Mucosa of gallbladder (tissue), 1 donor: ENCODE measurements at regions not wholly inside any gene's neighbourhood (a gene's known extent, or its start where the extent isn't known, plus 50 kb on each side); places are given as distances from the start of the nearest gene placed in this dataset.

Experiments
- DNase-seq: peaks from one replicate; pipeline ENCODE4 v3.0.0-alpha.2; 2020; ENCODE audit warnings: low spot score
- donor health status: DM: no; HTN: no; CAD: no.

DNA sequence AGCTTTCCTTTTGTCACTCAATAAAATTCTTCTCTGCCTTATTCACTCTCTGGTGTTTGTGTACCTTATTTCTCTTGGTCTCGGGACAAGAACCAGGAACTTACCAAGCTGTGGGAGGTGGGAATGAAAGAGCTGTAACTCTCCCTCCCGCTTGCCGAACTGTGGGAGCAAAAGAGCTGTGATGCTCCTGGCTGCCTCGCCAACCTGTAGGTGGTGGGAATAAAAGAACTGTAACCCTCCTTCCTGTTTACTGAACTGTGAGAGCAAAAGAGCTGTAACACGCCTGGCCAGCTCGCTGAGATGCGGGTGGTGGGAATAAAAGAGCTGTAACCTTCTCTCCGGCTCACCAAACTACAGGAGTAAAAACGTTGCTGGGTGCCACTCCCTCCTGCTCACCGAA, 314.1 kb upstream of the LRIG3 start:
- DNase-seq: no peak

GRCh38 chr12:59230334-59230733, 310.0 kb upstream of the LRIG3 start:
- DNase-seq: no peak

GRCh38 chr12:59219148-59219547, 298.8 kb upstream of the LRIG3 start:
- DNase-seq: no peak

GRCh38 chr12:59196989-59197388, 276.7 kb upstream of the LRIG3 start:
- DNase-seq: no peak

DNA sequence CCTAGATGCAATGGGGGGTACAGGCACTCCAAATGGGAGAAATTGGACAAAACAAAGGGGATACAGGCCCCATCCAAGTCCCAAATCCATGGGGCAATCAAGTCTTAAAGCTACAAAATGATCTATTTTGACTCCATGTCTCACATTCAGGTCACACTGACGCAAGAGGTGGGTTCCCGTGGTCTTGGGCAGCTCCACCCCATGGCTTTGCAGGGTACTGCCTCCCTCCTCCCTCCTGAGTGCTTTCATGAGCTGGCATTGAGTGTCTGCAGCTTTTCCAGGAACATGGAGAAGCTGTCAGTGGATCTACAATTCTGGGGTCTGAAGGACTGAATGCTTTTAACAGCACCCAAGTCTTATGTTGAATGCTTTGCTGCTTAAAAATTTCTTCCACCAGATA, 274.5 kb upstream of the LRIG3 start:
- no peak for DNase-seq

- no peak for DNase-seq
Measured at GRCh38 chr12:59193476-59194050, 273.3 kb upstream of the LRIG3 start.

DNA sequence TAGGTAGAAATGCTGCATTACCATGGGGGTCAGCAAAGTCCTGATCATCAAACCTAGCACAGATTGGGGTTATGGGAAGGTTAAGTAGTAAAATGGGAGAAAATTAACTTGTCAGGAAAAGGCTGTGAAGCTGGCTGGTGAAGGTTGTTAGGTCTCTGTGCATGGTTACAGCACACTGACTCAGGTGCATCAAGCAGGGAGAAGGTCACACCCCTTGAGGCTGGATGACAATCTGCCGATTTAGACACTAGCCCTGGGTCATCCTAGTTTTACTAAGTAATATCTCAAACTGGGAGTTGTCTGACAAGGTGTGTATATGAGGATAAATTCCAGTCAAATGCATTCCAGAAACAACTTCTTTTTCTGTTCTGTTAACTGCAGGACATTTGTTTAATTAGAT, 271.1 kb upstream of the LRIG3 start:
- DNase-seq: no peak

GRCh38 chr12:59186451-59186850, 266.1 kb upstream of the LRIG3 start:
- DNase-seq: no peak

- no peak for DNase-seq
Measured at GRCh38 chr12:59185295-59185694, 265.0 kb upstream of the LRIG3 start.

- no peak for DNase-seq
Measured at GRCh38 chr12:59182658-59183455, 262.6 kb upstream of the LRIG3 start.

DNA sequence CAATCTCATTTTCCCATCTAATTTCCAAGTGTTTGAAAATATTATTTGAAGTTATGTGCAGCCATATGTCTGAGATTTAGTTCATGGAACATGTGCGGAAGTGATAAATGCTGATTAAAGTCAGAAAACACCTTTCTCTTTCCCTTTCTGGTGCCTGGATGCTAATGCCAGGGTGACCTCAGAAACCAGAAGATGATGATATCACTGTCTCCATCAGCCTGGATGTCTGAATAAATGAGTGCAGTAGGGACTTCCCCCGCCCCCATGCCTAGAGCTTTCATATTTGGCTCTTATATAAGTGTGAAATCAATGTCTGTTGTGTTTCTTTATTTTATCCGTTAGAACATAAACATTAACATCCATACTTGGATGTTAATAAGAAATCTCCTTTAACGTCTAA, 261.9 kb upstream of the LRIG3 start:
- no peak for DNase-seq

DNA sequence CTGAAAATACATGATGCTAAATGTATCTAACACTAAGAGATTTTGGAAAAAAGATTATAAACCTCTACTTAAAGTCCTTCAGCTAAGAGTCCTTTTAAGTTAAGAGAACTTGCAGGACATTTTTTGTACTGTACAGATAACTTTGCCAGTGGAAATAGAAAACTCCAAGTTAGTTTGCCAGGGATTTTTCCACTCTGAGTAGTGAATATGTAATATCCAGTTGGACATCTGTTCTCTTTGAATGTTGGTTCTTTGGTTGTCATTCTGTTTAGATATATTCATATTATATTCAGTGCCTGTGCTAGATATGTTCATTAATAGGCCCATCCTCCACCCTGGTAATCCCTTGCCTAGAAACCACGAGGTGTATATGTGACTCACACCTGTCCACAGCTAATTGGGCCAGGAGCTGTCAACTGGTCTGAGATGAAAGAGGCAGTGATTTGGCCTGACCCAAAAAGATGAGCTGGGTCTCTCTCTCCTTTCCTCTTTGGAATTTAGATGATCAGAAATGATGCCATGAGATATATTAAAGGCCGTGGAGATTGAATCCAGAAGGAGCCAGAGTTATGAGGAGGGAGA, 261.0 kb upstream of the LRIG3 start:
- DNase-seq: no peak

GRCh38 chr12:59179231-59179630, 258.9 kb upstream of the LRIG3 start:
- DNase-seq: no peak

- no peak for DNase-seq
Measured at GRCh38 chr12:59173695-59174094, 253.4 kb upstream of the LRIG3 start.

GRCh38 chr12:59168647-59169046, 248.3 kb upstream of the LRIG3 start:
- DNase-seq: no peak

- no peak for DNase-seq
Measured at GRCh38 chr12:59166457-59166856, 246.2 kb upstream of the LRIG3 start.

DNA sequence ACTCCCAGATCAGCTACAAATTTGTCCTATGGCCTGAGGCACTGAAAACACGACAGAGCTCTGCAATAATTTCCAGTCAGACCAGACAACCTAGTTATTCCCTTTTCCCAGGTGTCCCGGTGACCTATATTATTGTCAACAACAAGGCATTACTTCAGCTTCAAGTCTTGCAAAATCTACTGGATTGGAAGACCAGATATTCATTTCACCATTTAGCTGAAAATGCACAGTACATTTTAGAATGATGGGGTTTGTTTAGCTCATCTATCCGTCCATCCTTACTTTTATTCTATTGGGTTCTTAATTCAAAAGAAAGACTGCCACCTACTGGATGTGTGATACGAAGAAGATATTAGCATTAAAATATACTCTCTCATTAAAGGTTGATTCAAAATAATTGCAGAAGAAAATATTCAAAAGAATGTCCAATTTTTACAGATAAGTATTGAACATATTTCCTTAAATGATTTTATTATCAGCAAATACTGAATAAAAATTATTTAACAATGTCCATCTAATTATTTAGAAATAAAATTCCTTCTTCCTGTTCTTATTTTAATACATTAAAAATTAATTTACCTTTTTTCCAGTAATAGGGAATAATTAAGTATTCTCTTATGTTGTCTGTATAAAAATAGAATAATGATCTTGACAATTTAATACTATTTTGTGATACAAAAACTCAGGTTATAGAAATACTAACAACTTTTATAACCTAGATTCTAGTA, 244.9 kb upstream of the LRIG3 start:
- no peak for DNase-seq

DNA sequence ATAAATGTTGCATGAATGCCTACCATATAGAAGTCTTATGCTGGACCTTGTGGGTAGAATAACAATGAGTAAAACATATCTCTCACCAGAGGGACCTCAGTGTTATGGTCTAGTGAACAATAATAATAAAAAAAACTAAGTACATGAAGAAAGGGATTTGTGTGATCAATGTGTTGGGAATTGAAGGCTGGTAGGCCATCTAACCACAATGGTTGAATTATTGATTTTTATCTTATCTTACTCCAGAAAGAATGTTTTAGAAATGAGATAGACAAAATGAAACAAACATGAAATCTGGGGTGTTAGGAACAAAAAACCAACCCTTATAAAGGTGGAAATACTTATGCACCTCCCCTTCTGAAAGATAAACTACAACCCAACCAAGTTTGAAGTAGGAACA, 243.9 kb upstream of the LRIG3 start:
- DNase-seq: no peak

DNA sequence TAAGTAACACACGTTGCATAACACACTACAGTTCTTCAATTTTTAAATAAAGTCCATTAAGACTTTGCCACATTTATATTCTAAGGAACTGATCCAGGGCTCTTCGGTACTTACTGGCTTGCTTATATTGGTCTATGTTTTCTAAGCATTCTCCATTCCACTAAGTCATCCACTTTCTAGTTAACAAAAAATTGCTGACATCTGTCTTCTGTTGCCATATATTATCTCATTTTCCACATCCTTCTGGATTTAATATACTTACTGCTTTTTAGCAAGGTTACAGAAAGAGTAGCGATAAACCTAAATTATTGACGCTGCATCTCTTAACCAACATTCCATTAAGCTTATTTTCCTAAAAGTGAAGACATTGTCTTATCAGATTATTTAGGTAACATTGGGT, 238.4 kb upstream of the LRIG3 start:
- DNase-seq: no peak

DNA sequence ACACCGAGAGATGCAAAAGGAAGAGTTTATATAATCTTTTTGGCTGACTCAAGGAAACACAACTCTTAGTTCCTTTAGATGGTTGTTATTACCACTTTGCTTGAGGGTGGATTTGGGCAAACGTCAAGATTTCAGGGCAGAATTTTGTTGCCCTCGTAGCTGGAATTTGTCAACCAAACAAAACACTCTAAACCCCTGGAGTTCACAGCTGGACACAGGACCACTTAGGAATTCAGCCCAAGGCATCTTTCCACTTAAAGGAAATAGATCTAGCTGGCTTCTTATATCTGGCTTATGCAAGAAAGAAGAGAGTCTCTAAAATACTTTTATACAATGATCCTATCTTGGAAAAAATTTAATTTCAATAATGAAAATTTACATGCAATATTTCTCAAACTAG, 237.8 kb upstream of the LRIG3 start:
- no peak for DNase-seq

DNA sequence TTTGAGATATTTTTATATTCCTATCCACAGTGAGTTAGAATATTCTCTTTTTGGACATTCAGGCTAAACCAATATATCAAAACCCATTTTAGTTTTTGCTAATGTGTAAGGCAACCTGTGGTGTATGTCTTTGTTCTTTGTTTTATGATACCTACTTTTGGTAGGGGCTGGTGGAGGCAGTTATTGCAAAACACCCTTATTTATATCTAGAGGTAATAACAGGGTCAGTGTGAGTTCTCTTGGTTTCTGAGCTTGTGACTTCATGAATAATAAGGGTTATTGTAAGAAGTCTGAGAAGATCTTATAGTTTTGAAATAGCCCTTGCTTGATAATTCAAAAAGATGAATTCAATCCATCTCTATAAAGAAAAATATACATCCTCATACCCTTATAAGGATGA, 235.1 kb upstream of the LRIG3 start:
- DNase-seq: no peak

DNA sequence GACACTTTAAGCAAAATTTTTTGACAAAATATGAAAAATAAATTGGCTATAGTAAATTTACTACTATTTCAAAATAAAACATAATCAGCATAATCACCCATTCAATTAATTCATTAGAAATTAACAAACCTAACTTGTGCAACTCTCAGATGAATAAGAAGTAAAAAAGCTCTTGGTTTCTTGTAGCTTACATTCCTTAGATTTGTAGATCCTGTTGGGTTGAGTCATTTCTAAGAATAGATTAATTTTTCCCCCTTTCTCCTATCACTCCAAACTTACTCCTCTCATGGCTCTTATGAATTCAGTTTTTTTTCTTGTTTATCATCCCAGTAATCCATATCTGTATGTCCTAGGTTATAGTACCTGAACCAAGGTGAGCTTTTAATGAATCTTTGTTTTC, 230.9 kb upstream of the LRIG3 start:
- DNase-seq: no peak
